Astrocyte (in vitro differentiated cells and primary cell): ENCODE measurements at regions not wholly inside any gene's neighbourhood (a gene's known extent, or its start where the extent isn't known, plus 50 kb on each side); places are given as distances from the start of the nearest gene placed in this dataset.

ENCODE experiments used
- EZH2 ChIP-seq: IDR thresholded peaks from 2 replicates; pipeline ENCODE4 v1.6.1; 2012; ENCODE audit warnings: mild to moderate bottlenecking, low read length, inconsistent platforms; ENCODE audit not compliant: insufficient read depth
- TF ChIP-seq, protein P1 (sequence below): IDR thresholded peaks from 2 replicates; pipeline ENCODE4 v1.5.1; 2011; ENCODE audit warnings: low read depth, mild to moderate bottlenecking, inconsistent platforms, low read length, moderate library complexity; ENCODE audit not compliant: insufficient read depth

DNA sequence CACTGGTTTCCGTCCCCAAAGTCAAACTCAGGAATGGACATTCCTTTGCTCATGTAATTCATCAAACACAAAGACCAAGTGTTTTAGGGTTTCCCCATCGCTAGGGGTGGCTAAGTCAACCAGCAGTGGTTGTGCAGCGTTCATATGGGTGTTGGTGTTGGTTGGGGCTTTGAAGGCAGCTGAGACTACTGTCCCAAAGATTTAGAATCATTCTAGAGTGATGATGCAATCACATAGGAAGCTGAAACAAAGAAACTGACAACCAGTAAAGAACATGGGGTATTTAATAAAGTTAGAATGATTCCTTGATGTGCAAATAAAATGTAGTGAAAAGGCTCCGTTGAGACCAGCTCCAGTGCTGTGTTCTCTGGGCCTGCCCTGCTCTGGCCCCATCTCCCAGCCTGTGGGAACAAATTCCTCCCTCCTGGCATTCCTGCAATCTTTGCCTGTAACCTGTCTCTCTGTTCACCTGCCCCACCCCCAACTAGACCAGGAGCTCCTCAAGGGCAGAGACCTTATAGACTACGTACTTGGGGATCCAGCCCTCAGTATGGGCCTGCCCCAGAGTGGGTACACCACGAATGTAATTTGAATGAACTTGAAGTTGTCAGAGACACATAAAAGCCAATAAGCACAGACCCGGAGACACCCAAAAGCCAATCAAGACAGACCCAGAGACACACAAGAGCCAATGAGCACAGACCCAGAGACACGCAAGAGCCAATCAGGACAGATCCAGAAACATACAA, 191.7 kb upstream of the TWIST2 start:
- TF ChIP-seq, protein P1, sequence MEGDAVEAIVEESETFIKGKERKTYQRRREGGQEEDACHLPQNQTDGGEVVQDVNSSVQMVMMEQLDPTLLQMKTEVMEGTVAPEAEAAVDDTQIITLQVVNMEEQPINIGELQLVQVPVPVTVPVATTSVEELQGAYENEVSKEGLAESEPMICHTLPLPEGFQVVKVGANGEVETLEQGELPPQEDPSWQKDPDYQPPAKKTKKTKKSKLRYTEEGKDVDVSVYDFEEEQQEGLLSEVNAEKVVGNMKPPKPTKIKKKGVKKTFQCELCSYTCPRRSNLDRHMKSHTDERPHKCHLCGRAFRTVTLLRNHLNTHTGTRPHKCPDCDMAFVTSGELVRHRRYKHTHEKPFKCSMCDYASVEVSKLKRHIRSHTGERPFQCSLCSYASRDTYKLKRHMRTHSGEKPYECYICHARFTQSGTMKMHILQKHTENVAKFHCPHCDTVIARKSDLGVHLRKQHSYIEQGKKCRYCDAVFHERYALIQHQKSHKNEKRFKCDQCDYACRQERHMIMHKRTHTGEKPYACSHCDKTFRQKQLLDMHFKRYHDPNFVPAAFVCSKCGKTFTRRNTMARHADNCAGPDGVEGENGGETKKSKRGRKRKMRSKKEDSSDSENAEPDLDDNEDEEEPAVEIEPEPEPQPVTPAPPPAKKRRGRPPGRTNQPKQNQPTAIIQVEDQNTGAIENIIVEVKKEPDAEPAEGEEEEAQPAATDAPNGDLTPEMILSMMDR = no peak
- TF ChIP-seq EZH2 = no peak
